H9 (cell line): ENCODE measurements at regions not wholly inside any gene's neighbourhood (a gene's known extent, or its start where the extent isn't known, plus 50 kb on each side); places are given as distances from the start of the nearest gene placed in this dataset.

ENCODE experiments used
- DNase-seq: peaks from one replicate; pipeline ENCODE4 v3.0.0-alpha.2; 2017
- H2AFZ ChIP-seq: one replicate; pipeline ENCODE4 v1.6.1; 2013; ENCODE audit warnings: mild to moderate bottlenecking, low read length, control low read depth, moderate library complexity
- H2AK5ac ChIP-seq: 2 replicates; pipeline ENCODE4 v1.6.1; 2013; ENCODE audit warnings: low read length, control low read depth, mixed read lengths; ENCODE audit not compliant: insufficient read length
- H2BK120ac ChIP-seq: one replicate; pipeline ENCODE4 v1.6.1; 2013; ENCODE audit warnings: low read depth, mild to moderate bottlenecking, low read length, control low read depth, inconsistent platforms; ENCODE audit not compliant: poor library complexity, severe bottlenecking
- H2BK12ac ChIP-seq: 2 replicates; pipeline ENCODE4 v1.6.1; 2013; ENCODE audit warnings: low read length, control low read depth, mixed read lengths, low read depth; ENCODE audit not compliant: insufficient read length
- H2BK15ac ChIP-seq: 2 replicates; pipeline ENCODE4 v1.6.1; 2013; ENCODE audit warnings: low read depth, low read length, control low read depth
- H2BK20ac ChIP-seq: one replicate; pipeline ENCODE4 v1.6.1; 2013; ENCODE audit warnings: low read depth, mild to moderate bottlenecking, low read length, control low read depth, inconsistent platforms; ENCODE audit not compliant: poor library complexity, severe bottlenecking
- H2BK5ac ChIP-seq: 2 replicates; pipeline ENCODE4 v1.6.1; 2013; ENCODE audit warnings: low read length, control low read depth, mixed read lengths; ENCODE audit not compliant: insufficient read length
- H3K14ac ChIP-seq: 2 replicates; pipeline ENCODE4 v1.6.1; 2013; ENCODE audit warnings: low read length, control low read depth; ENCODE audit not compliant: insufficient read depth
- H3K18ac ChIP-seq: 2 replicates; pipeline ENCODE4 v1.6.1; 2013; ENCODE audit warnings: low read depth, mild to moderate bottlenecking, mixed read lengths, low read length, control low read depth; ENCODE audit not compliant: insufficient read length
- H3K23ac ChIP-seq: 2 replicates; pipeline ENCODE4 v1.6.1; 2013; ENCODE audit warnings: low read length, control low read depth, mixed read lengths, low read depth; ENCODE audit not compliant: insufficient read length
- H3K23me2 ChIP-seq: 2 replicates; pipeline ENCODE4 v1.6.1; 2013; ENCODE audit warnings: low read depth, mild to moderate bottlenecking, mixed read lengths, low read length, control low read depth; ENCODE audit not compliant: insufficient read length, poor library complexity, severe bottlenecking
- H3K27ac ChIP-seq: 2 replicates; pipeline ENCODE4 v1.5.1; 2013; ENCODE audit warnings: low read length, control low read depth, mixed read lengths, low read depth; ENCODE audit not compliant: insufficient read length
- H3K27me3 ChIP-seq: 2 replicates; pipeline ENCODE4 v1.6.1; 2013; ENCODE audit warnings: low read length, control low read depth, inconsistent platforms; ENCODE audit not compliant: insufficient read depth
- H3K4ac ChIP-seq: 2 replicates; pipeline ENCODE4 v1.6.1; 2013; ENCODE audit warnings: low read depth, mild to moderate bottlenecking, control low read depth, inconsistent platforms, low read length, moderate library complexity
- H3K4me1 ChIP-seq: 2 replicates; pipeline ENCODE4 v1.6.1; 2013; ENCODE audit warnings: low read length, control low read depth, inconsistent platforms; ENCODE audit not compliant: insufficient read depth
- H3K4me2 ChIP-seq: 2 replicates; pipeline ENCODE4 v1.6.1; 2013; ENCODE audit warnings: low read length, control low read depth, mixed read lengths; ENCODE audit not compliant: insufficient read length, insufficient read depth
- H3K56ac ChIP-seq: 2 replicates; pipeline ENCODE4 v1.6.1; 2013; ENCODE audit warnings: low read depth, mild to moderate bottlenecking, mixed read lengths, low read length, control low read depth; ENCODE audit not compliant: insufficient read length
- H3K79me1 ChIP-seq: 2 replicates; pipeline ENCODE4 v1.6.1; 2013; ENCODE audit warnings: low read depth, mild to moderate bottlenecking, moderate library complexity, low read length, control low read depth, inconsistent platforms; ENCODE audit not compliant: insufficient read depth, poor library complexity, severe bottlenecking
- H3K79me2 ChIP-seq: 2 replicates; pipeline ENCODE4 v1.6.1; 2013; ENCODE audit warnings: low read length, control low read depth, inconsistent platforms; ENCODE audit not compliant: insufficient read depth
- H3K9ac ChIP-seq: 2 replicates; pipeline ENCODE4 v1.6.1; 2013; ENCODE audit warnings: low read length, control low read depth, mixed read lengths; ENCODE audit not compliant: insufficient read length; ENCODE audit errors: extremely low read depth
- H3K9me3 ChIP-seq: one replicate; pipeline ENCODE4 v1.6.1; 2013; ENCODE audit warnings: low read depth, low read length, inconsistent platforms; ENCODE audit not compliant: control insufficient read depth
- H3T11ph ChIP-seq: one replicate; pipeline ENCODE4 v1.6.1; 2013; ENCODE audit warnings: mild to moderate bottlenecking, low read length, control low read depth, inconsistent platforms
- H4K20me1 ChIP-seq: one replicate; pipeline ENCODE4 v1.6.1; 2013; ENCODE audit not compliant: control insufficient read depth, insufficient read length, insufficient read depth
- H4K5ac ChIP-seq: 2 replicates; pipeline ENCODE4 v1.6.1; 2013; ENCODE audit warnings: low read depth, mild to moderate bottlenecking, mixed read lengths, low read length, control low read depth; ENCODE audit not compliant: insufficient read length
- H4K8ac ChIP-seq: replicated peaks from 2 replicates; pipeline ENCODE4 v1.6.1; 2013; ENCODE audit warnings: low read length, control low read depth, mixed read lengths, low read depth; ENCODE audit not compliant: insufficient read length
- H4K91ac ChIP-seq: 2 replicates; pipeline ENCODE4 v1.6.1; 2013; ENCODE audit warnings: low read depth, mild to moderate bottlenecking, moderate library complexity, mixed read lengths, low read length, control low read depth; ENCODE audit not compliant: insufficient read length
- H3K27ac Mint-ChIP-seq, 3 experiments: 2 replicates in 2 of 3; 3 replicates in 1 of 3; pipeline ENCODE4 v1.8.0; 2020 to 2021; ENCODE audit warnings: mixed read lengths in 3 of 3, mild to moderate bottlenecking in 1 of 3, moderate library complexity in 1 of 3
- H3K27me3 Mint-ChIP-seq: 2 replicates; pipeline ENCODE4 v1.8.0; 2021; ENCODE audit warnings: low read depth, mild to moderate bottlenecking, moderate library complexity, mixed read lengths
- H3K36me3 Mint-ChIP-seq, 3 experiments: 2 replicates in 2 of 3; 3 replicates in 1 of 3; pipeline ENCODE4 v1.8.0; 2020 to 2021; ENCODE audit warnings: low read depth in 3 of 3, mixed read lengths in 3 of 3; ENCODE audit not compliant: insufficient read depth in 1 of 3
- H3K4me1 Mint-ChIP-seq, 2 experiments: 2 replicates each; pipeline ENCODE4 v1.8.0; 2020; ENCODE audit warnings: mixed read lengths in 2 of 2
- H3K4me3 Mint-ChIP-seq, 2 experiments: 2 replicates in 1 of 2; 3 replicates in 1 of 2; pipeline ENCODE4 v1.8.0; 2020 to 2021; ENCODE audit warnings: mild to moderate bottlenecking in 2 of 2, mixed read lengths in 2 of 2, moderate library complexity in 1 of 2
- H3K9me3 Mint-ChIP-seq, 2 experiments: 2 replicates in 1 of 2; 3 replicates in 1 of 2; pipeline ENCODE4 v1.8.0; 2020; ENCODE audit warnings: mild to moderate bottlenecking in 2 of 2, mixed read lengths in 2 of 2, moderate library complexity in 1 of 2
- whole genome bisulfite sequencing: extraction: QIAGEN DNeasy Blood & Tissue Kit; methylation state at CpG from one replicate; pipeline ENCODE4 v1.1.7; 2013; ENCODE audit warnings: missing lambda C conversion rate, low lambda C conversion rate, mixed read lengths; ENCODE audit not compliant: insufficient read length; ENCODE audit errors: extremely low coverage; 5-methylcytosine and 5-hydroxymethylcytosine counted together
- TF ChIP-seq, protein P1 (sequence below): fragments of 200-600 bp; sonication (generic); conservative IDR thresholded peaks from 3 replicates; pipeline ENCODE4 v1.8.0; 2021; ENCODE audit warnings: antibody characterized with exemption, mild to moderate bottlenecking

- Mint-ChIP-seq H3K36me3 (no peaks in the 10 kb centered on the region; a peak in 3 of 7 replicates), H3K27me3 (peaks cover 2% of the 10 kb centered on the region; the same call in 1 of the 2 replicates), H3K4me1 (no peaks in the 10 kb centered on the region), H3K4me3 (no peak overlapping the region), H3K9me3 (no peaks in the 10 kb centered on the region), H3K27ac (no peak overlapping the region)
- no peak for DNase-seq
- H3K79me2 ChIP-seq: no peaks in the 10 kb centered on the region
- H3K56ac ChIP-seq: no peak overlapping the region
- H3T11ph ChIP-seq: no peak overlapping the region
- H2AFZ ChIP-seq: no peak overlapping the region
- no peak overlapping the region for H3K14ac ChIP-seq
- H3K23me2 ChIP-seq: no peaks in the 10 kb centered on the region
- TF ChIP-seq, protein P1, sequence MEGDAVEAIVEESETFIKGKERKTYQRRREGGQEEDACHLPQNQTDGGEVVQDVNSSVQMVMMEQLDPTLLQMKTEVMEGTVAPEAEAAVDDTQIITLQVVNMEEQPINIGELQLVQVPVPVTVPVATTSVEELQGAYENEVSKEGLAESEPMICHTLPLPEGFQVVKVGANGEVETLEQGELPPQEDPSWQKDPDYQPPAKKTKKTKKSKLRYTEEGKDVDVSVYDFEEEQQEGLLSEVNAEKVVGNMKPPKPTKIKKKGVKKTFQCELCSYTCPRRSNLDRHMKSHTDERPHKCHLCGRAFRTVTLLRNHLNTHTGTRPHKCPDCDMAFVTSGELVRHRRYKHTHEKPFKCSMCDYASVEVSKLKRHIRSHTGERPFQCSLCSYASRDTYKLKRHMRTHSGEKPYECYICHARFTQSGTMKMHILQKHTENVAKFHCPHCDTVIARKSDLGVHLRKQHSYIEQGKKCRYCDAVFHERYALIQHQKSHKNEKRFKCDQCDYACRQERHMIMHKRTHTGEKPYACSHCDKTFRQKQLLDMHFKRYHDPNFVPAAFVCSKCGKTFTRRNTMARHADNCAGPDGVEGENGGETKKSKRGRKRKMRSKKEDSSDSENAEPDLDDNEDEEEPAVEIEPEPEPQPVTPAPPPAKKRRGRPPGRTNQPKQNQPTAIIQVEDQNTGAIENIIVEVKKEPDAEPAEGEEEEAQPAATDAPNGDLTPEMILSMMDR: no peak
- H3K18ac ChIP-seq: no peak overlapping the region
- no peak overlapping the region for H4K91ac ChIP-seq
- H3K79me1 ChIP-seq: no peaks in the 10 kb centered on the region
- H3K9me3 ChIP-seq: no peaks in the 10 kb centered on the region
- no peak overlapping the region for H3K27ac ChIP-seq
- H2BK15ac ChIP-seq: no peak overlapping the region
- H3K4me1 ChIP-seq: no peaks in the 10 kb centered on the region
- WGBS: no CpG with 5 or more reads among the region's 5 CpGs
- no peak overlapping the region for H3K4ac ChIP-seq
- no peak overlapping the region for H2BK120ac ChIP-seq
- H2BK5ac ChIP-seq: no peak overlapping the region
- H3K9ac ChIP-seq: no peak overlapping the region
- no peak overlapping the region for H2AK5ac ChIP-seq
- H3K23ac ChIP-seq: no peak overlapping the region
- H3K27me3 ChIP-seq: no peaks in the 10 kb centered on the region
- no peak overlapping the region for H2BK20ac ChIP-seq
- no peak overlapping the region for H4K8ac ChIP-seq
- no peak overlapping the region for H2BK12ac ChIP-seq
- no peaks in the 10 kb centered on the region for H4K20me1 ChIP-seq
- no peak overlapping the region for H3K4me2 ChIP-seq
- H4K5ac ChIP-seq: no peak overlapping the region
Observed at GRCh38 chr13:74794147-74794546, 659.9 kb upstream of the KLF12 start.
